Stimulated activated naive CD8-positive, alpha-beta T cell treated with anti-CD3 and anti-CD28 coated beads, Interleukin-15, amount 100 ng/mL, for 72 hours (primary cell): ENCODE measurements at regions not wholly inside any gene's neighbourhood (a gene's known extent, or its start where the extent isn't known, plus 50 kb on each side); places are given as distances from the start of the nearest gene placed in this dataset.
"Not testable (repeated sequence)": the region's sequence is repeated elsewhere in the genome, so short reads cannot be mapped to it uniquely, and the experiment has no call there.

Experiments
- ATAC-seq: fragments of 150-1000 bp; cut with Tn5 transposase; 2 replicates; pipeline ENCODE4 v1.10.0; 2021; ENCODE audit warnings: mild to moderate bottlenecking, moderate library complexity
- DNase-seq, 2 donors: peaks; one replicate each; pipeline ENCODE4 v3.0.0; 2021 to 2022
- H3K27ac Mint-ChIP-seq, 2 donors: one replicate each; pipeline ENCODE4 v1.8.0; 2022; ENCODE audit warnings: mild to moderate bottlenecking in 2 of 2, mixed read lengths in 2 of 2, moderate library complexity in 2 of 2
- H3K27me3 Mint-ChIP-seq: one replicate; pipeline ENCODE4 v1.8.0; 2022; ENCODE audit warnings: mixed read lengths
- H3K4me1 Mint-ChIP-seq: one replicate; pipeline ENCODE4 v1.8.0; 2022; ENCODE audit warnings: mild to moderate bottlenecking, mixed read lengths
- H3K4me3 Mint-ChIP-seq, 2 donors: one replicate each; pipeline ENCODE4 v1.8.0; 2022; ENCODE audit warnings: mild to moderate bottlenecking in 2 of 2, mixed read lengths in 2 of 2, moderate library complexity in 1 of 2
- H3K9me3 Mint-ChIP-seq, 2 donors: one replicate each; pipeline ENCODE4 v1.8.0; 2022; ENCODE audit warnings: mixed read lengths in 2 of 2

DNA sequence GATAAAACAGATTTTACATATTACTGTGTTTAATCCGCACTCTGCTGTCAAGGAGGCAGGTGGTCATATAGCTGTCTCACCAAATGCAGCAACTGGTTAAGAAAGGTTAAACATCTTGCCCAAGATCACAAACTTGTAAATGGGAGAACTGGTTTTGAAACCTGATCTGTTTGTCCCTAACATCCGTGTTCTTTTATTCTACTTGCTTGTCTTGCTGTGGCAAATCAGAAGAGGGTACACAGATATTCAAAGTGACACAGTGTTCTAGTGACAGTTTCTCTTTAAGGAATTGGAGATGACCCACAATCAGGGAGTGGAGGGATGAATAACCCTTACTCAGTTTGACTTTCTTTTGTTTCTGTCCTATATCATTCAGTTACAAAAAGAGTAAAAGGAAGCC is 83.0 kb upstream of the SGK1 start:
- Mint-ChIP-seq H3K4me3 (no peak overlapping the region), H3K27ac (no peak overlapping the region), H3K27me3 (no peaks in the 10 kb centered on the region), H3K4me1 (peaks cover 22% of the 10 kb centered on the region), H3K9me3 (no peaks in the 10 kb centered on the region)
- ATAC-seq, result no peak
- no peak for DNase-seq

DNA sequence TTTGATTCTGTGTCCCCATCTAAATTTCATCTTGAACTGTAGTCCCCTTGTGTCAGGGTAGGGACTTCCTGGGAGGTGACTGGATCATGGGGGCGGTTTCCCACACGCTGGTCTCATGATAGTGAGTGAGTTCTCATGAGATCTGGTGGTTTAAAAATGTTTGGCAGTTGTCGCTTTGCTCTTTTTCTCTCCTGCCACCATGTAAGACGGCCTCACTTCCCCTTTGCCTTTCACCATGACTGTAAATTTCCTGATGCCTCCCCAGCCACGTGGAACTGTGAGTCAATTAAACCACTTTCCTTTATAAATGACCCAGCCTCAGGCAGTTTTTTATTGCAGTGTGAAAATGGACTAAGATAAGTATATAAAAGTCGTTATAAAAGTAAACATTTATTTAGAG is 80.5 kb upstream of the SGK1 start:
- no peak overlapping the region for H3K4me3 Mint-ChIP-seq
- peaks cover 38% of the 10 kb centered on the region for H3K4me1 Mint-ChIP-seq
- no peaks in the 10 kb centered on the region for H3K27me3 Mint-ChIP-seq
- H3K9me3 Mint-ChIP-seq, result no peaks in the 10 kb centered on the region
- peak overlapping the region in 1 of 2 donors; percentile 15 for H3K27ac Mint-ChIP-seq
- ATAC-seq (peak; percentile 58), DNase-seq (peak in 1 of 2 donors; percentile 26)

DNA sequence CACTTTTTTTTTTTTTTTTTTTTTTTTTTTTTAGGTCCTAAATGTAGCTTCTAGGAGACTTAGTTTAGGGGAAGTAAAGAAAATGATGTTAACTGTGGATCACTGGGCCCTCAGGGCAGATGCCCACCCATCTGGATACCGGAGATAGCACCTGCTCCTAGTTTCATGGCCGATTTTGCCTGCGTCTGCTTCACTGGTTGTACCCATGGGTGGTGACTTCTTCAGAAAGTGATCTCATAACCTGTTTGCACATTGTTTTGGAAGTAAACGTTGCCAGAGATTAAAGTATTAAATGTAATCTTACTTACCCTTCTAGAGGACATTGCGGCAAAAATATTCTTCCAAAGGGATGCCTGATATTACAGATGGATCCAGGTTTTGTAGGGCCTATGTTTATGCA is 79.8 kb upstream of the SGK1 start:
- no peaks in the 10 kb centered on the region for H3K9me3 Mint-ChIP-seq
- H3K27me3 Mint-ChIP-seq, result no peaks in the 10 kb centered on the region
- no peak overlapping the region for H3K27ac Mint-ChIP-seq
- peaks cover 33% of the 10 kb centered on the region for H3K4me1 Mint-ChIP-seq
- no peak overlapping the region for H3K4me3 Mint-ChIP-seq
- ATAC-seq (no peak), DNase-seq (no peak)

DNA sequence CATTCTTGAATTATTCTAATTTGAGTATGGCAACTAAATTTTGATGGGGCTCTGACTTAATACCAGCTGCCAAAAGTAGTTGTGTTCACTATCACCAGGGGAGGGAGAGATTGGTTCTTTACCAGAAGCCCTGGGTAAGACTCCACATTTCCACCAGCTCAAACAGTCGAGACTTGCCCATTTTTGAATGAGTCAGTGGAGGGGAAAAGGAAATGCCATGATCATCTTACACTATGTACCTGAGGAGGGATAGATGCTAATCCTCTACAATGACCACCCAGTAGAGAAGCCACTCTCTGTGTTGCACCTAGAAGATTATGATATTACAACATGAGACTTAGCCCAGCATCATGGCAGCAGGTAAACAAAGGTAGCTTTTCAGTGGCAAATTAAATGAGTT is 77.0 kb upstream of the SGK1 start:
- Mint-ChIP-seq H3K9me3 (no peaks in the 10 kb centered on the region), H3K4me3 (no peak overlapping the region), H3K4me1 (peaks cover 25% of the 10 kb centered on the region), H3K27me3 (no peaks in the 10 kb centered on the region), H3K27ac (peak overlapping the region in 1 of 2 donors; percentile 48)
- no peak for ATAC-seq
- no peak for DNase-seq

DNA sequence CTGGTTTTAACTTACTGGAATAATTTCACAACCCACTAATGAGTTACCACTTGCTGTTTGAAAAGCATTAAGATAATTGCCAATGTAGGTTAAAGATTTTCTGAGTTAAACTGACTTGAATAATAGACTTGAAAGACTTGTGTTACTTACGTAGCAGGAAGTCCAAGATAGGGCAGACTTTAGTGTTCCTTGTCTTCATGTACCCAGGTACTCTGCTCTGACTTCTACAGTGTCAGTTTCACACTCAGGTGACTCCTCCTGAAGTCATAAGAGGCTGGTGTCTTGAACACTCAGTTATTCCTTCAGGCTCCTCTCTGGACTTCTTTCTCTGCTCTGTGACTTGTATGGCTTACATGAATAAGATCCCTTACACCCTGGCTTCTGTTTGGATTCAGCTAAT is 76.3 kb upstream of the SGK1 start:
- Mint-ChIP-seq H3K27me3 (no peaks in the 10 kb centered on the region), H3K4me3 (no peak overlapping the region), H3K4me1 (peaks cover 25% of the 10 kb centered on the region), H3K27ac (peak overlapping the region in 1 of 2 donors; percentile 48), H3K9me3 (no peaks in the 10 kb centered on the region)
- DNase-seq (no peak), ATAC-seq (no peak)

DNA sequence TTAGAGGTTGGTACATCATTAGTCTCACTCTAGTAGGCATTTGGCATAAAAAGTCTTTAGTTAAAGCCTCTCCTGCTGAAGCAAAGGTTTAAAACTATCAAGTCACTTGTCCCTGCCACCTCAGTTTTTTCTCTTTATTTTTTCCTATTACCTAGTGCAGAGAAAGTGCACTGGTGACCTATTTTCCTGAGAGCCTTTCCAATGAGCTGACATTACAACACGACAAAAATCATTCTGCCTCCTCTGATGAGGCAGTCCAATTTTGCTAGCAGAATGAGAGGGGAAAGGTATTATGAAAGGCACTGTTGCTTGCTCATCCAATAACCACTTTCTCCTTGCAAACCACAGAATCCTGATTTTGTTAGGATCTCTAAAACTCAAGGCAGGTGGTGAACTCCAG is 73.3 kb upstream of the SGK1 start:
- Mint-ChIP-seq H3K9me3 (peaks cover 0 to 5% of the 10 kb centered on the region in 2 donors), H3K4me1 (peaks cover 17% of the 10 kb centered on the region), H3K4me3 (no peak overlapping the region), H3K27ac (no peak overlapping the region), H3K27me3 (no peaks in the 10 kb centered on the region)
- no peak for ATAC-seq
- no peak for DNase-seq

DNA sequence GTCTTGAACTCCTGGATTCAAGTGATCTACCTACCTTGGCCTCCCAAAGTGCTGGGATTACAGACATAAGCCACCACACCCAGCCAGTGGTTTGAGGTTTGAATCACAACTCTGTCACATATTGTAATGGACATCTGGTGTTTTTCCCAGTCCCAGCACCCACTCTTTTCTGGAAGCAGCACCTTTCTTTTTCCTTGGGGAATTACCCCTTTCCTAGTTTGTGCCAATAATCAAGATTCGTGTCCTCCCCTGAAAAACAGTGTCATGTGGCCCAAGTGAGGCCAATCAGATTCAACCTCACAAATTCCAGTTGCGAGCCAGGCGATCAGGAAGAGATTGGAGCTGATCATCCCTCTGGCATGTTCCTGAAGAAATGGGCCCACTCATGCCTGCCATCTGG is 71.7 kb upstream of the SGK1 start:
- no peak for DNase-seq
- Mint-ChIP-seq H3K27me3 (no peaks in the 10 kb centered on the region), H3K9me3 (peaks cover 0 to 13% of the 10 kb centered on the region in 2 donors)

DNA sequence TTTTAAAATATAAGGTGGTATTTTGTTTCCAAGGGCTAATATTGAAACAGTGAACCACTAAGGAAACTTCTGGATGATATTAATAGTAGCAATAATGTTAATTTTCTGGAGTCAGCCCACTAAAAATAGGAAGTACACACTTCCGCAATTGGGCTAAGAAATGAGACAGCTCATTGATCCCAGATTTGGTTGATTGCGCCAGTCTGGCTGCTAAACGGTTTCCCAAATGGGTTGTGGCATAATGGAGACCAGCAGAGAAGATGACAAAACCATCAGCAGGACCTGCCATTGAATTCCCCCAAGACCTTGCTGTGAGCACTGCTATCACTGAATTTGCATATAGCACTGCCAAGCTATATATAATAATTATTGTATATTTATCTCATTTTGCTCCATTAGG is 71.2 kb upstream of the SGK1 start:
- peaks cover 5% of the 10 kb centered on the region for H3K4me1 Mint-ChIP-seq
- DNase-seq (no peak), ATAC-seq (no peak)
- H3K27me3 Mint-ChIP-seq, result no peaks in the 10 kb centered on the region
- peaks cover 0 to 13% of the 10 kb centered on the region in 2 donors for H3K9me3 Mint-ChIP-seq
- no peak overlapping the region for H3K4me3 Mint-ChIP-seq
- no peak overlapping the region for H3K27ac Mint-ChIP-seq

More for the DNA sequence above, 71.7 kb upstream of the SGK1 start:
- Mint-ChIP-seq H3K4me3 (no peak overlapping the region), H3K27ac (no peak overlapping the region), H3K4me1 (peaks cover 10% of the 10 kb centered on the region)
- no peak for ATAC-seq

DNA sequence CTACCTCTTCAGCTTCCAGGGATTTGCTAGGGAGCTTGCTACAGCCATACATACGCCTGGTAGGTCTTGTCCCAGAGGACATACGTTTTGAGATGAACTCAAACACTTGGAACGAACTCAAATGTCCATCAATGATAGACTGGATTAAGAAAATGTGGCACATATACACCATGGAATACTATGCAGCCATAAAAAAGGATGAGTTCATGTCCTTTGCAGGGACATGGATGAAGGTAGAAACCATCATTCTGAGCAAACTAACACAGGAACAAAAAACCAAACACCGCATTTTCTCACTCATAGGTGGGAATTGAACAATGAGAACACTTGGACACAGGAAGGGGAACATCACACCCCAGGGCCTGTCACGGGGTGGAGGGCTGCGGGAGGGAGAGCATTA is 68.6 kb upstream of the SGK1 start:
- DNase-seq, ATAC-seq, H3K27me3 Mint-ChIP-seq, H3K27ac Mint-ChIP-seq, H3K4me1 Mint-ChIP-seq, H3K4me3 Mint-ChIP-seq: not testable (repeated sequence)
- peaks cover 0 to 13% of the 10 kb centered on the region in 2 donors for H3K9me3 Mint-ChIP-seq

DNA sequence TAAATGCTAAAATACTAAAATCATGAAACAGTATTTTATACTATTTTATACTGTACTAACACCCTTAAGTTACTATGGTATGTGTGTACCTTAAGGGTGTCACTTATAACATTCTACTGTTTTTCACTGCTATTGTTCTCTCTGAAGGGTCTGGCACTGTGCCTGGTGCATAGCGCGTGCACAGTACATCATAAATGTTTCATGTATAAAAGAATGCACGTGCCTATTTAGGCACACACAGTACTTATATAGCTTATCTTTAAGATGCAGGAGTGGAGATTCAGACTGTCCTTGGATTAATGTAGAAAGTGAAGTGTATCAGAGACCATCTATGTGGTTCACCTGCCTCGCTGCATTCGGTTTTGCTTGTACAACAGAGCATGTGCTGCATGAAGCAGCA is 64.0 kb upstream of the SGK1 start:
- no peak overlapping the region for H3K27ac Mint-ChIP-seq
- no peaks in the 10 kb centered on the region for H3K27me3 Mint-ChIP-seq
- no peak for ATAC-seq
- peaks cover 0 to 15% of the 10 kb centered on the region in 2 donors for H3K9me3 Mint-ChIP-seq
- H3K4me1 Mint-ChIP-seq, result peaks cover 38% of the 10 kb centered on the region
- H3K4me3 Mint-ChIP-seq, result no peak overlapping the region
- no peak for DNase-seq

DNA sequence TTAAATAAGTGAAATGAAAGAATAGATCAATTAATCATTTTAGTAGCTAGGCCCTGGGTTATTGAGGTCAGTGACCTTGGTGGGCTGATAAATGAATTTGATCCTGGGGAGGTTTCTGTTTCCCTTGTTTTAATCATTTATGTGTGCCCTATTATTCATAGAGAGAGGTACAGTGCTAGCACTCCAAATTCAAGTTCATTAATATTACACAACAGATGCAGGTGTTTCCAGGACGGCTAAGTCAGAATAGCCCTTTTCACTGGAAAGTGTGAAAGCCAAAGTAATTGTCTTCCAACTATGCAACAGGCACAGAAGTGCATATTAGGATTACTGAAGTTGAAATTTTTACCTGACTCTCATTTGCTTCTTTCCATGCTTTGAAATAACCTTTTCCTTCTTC is 61.7 kb upstream of the SGK1 start:
- no peaks in the 10 kb centered on the region for H3K27me3 Mint-ChIP-seq
- ATAC-seq (peak; percentile 29), DNase-seq (no peak)
- H3K27ac Mint-ChIP-seq, result peak overlapping the region; percentile 93 to 96
- H3K4me1 Mint-ChIP-seq, result peaks cover 46% of the 10 kb centered on the region
- peaks cover 0 to 7% of the 10 kb centered on the region in 2 donors for H3K9me3 Mint-ChIP-seq
- peak overlapping the region; percentile 31 to 67 for H3K4me3 Mint-ChIP-seq

DNA sequence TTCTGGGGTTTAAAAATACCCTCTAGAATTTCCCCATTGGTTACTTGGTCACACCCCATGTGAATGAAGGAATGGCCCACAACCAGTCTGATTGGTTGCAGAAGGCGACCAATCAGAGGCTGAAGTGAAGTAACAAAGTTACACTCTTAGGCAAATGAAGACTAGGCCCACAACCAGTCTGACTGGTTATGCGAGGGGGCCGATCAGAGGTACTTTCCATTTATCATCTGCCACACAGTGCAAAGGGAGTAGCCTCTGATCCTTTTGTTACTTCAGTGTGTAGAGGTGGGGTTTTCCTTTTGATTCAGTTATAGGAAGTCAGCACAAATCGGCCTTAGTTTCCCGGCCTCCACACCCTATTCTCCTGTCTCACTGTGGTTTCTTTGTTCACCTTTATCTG is 61.2 kb upstream of the SGK1 start:
- Mint-ChIP-seq H3K27me3 (no peaks in the 10 kb centered on the region), H3K27ac (peak overlapping the region; percentile 93 to 96), H3K4me1 (peaks cover 51% of the 10 kb centered on the region), H3K9me3 (peaks cover 0 to 7% of the 10 kb centered on the region in 2 donors), H3K4me3 (peak overlapping the region; percentile 31 to 67)
- ATAC-seq (peak; percentile 99), DNase-seq (peak; percentile 51 to 85)

DNA sequence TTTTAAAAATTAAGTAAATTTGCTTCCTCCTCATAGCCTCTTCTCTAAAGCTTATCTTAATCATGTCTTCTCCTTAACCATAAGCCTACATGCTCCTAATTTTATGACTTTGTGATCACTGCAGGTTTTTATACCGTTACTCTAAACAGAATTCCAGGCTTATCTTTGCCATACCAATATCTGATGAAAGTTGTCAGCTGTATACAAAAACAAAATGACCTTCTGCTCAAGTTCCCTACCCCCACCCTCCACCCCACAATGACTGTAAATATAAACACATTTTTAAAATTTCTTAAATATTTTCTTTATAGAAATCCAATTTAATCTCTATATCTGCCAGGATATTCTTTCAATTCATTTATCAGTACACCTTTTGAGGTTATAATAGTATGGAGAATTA is 60.5 kb upstream of the SGK1 start:
- H3K4me1 Mint-ChIP-seq, result peaks cover 58% of the 10 kb centered on the region

DNA sequence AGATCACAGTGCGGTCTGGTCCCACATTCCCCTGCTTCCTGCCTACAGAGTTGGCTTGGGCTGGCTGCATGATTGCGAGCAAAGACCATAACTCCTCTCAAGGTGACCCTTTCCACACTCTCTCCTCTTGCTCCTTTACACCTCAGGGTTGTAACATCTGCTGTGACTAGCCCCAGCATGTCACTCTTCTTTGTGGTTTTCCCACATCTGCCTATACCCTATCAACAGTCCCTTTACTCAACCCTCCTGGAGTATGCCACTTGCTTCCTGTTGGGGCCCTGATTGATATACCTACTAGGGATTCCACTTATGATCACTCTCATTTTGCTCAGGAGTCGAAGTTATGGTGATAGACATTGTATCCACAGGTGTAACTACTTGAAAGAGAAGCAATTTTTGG is 58.9 kb upstream of the SGK1 start:
- H3K4me3 Mint-ChIP-seq, result no peak overlapping the region
- no peak overlapping the region for H3K27ac Mint-ChIP-seq
- DNase-seq (no peak), ATAC-seq (no peak)
- peaks cover 73% of the 10 kb centered on the region for H3K4me1 Mint-ChIP-seq
- no peaks in the 10 kb centered on the region for H3K27me3 Mint-ChIP-seq
- H3K9me3 Mint-ChIP-seq, result peaks cover 0 to 7% of the 10 kb centered on the region in 2 donors

More for the DNA sequence above, 60.5 kb upstream of the SGK1 start:
- Mint-ChIP-seq H3K4me3 (peak overlapping the region in 1 of 2 donors; percentile 67), H3K27me3 (no peaks in the 10 kb centered on the region), H3K27ac (no peak overlapping the region), H3K9me3 (peaks cover 0 to 7% of the 10 kb centered on the region in 2 donors)
- no peak for DNase-seq
- ATAC-seq, result no peak

DNA sequence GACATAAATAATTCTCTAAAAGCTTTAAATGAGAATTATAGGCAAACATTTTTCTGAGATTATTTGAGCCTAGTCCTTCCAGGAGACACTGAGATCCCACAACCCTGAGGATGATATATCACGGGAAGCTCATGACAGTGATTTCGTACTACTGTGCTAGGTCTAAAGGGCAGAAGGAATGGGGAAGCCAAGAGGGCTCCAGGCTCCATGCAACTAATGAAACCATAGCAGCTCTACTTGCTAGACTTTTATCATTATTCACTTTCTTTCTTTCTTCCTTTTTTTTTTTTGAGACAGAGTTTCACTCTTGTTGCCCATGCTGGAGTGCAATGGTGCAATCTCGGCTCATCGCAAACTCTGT is 57.3 kb upstream of the SGK1 start:
- DNase-seq (no peak), ATAC-seq (no peak)
- H3K9me3 Mint-ChIP-seq, result peaks cover 0 to 7% of the 10 kb centered on the region in 2 donors
- H3K4me1 Mint-ChIP-seq, result peaks cover 69% of the 10 kb centered on the region
- no peaks in the 10 kb centered on the region for H3K27me3 Mint-ChIP-seq
- H3K4me3 Mint-ChIP-seq, result no peak overlapping the region
- H3K27ac Mint-ChIP-seq, result no peak overlapping the region

DNA sequence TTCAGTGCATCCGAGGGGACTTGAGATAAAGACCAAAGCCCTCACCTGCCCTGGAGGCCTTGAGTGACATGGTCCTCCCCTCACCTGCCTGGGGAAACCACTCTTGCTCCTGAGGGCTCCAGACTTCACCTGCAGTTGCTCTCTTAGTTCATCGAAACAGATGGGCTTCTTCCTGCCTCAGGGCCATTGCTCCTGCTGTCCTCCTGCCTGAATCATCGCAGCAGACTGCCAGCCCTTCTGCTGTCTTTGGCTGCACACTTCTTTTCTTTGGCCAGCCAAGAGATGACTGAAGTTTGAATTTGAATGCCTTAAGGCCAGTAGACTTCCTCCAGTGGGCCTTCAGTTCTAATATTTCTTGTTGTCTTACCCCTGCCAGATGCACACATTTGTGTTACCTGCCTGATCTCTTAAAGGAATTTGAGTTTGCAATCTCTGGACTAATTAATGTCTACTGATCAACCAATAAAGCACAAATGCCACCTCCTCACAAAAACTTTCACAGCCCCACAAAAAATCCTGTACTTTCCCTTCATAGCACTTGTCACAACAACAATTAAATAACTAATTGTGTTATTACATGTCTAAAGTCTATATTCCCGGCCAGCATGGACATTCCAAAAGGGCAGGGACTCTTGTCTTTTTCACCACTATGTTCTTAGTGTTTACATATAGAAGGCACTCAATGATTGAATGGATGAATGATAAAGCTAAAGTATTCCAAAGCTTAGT is 56.7 kb upstream of the SGK1 start:
- Mint-ChIP-seq H3K27ac (no peak overlapping the region), H3K4me1 (peaks cover 64% of the 10 kb centered on the region), H3K9me3 (peaks cover 0 to 7% of the 10 kb centered on the region in 2 donors), H3K4me3 (no peak overlapping the region), H3K27me3 (no peaks in the 10 kb centered on the region)
- ATAC-seq (no peak), DNase-seq (no peak)

DNA sequence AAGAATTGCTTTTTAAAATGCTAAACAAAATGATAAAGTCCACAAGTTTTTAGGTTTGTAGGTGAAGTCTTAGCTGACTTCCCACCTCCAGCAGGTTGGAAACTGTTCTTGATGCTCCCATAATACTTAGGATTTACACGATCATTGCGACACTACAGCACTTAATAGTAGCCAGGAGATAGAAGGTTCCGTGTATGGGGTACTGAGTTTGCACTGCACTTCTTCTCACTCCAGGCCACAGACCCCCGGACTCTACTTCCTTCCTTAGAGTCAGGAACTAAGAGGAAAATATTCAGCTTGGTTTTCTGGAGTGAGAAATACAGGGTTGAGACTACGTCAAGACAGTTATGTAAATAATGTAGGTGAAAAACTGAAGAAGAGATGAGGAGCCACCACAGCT is 56.1 kb upstream of the SGK1 start:
- peaks cover 57% of the 10 kb centered on the region for H3K4me1 Mint-ChIP-seq
- peaks cover 0 to 7% of the 10 kb centered on the region in 2 donors for H3K9me3 Mint-ChIP-seq
- no peak for DNase-seq
- H3K27me3 Mint-ChIP-seq, result no peaks in the 10 kb centered on the region
- peak overlapping the region in 1 of 2 donors; percentile 8 for H3K27ac Mint-ChIP-seq
- no peak for ATAC-seq
- H3K4me3 Mint-ChIP-seq, result no peak overlapping the region
